Right cardiac atrium (tissue), 5 donors: ENCODE measurements at regions not wholly inside any gene's neighbourhood (a gene's known extent, or its start where the extent isn't known, plus 50 kb on each side); places are given as distances from the start of the nearest gene placed in this dataset.

Experiments used
- ATAC-seq, 2 donors: fragments of 200-7000 bp; cut with Tn5 transposase; one replicate each; pipeline versions ENCODE4 v1.8.0 to v1.9.1; 2020; ENCODE audit warnings: moderate library complexity in 2 of 2, mild to moderate bottlenecking in 1 of 2
- DNase-seq, 3 donors: peaks; one replicate each; pipeline ENCODE4 v3.0.0-alpha.2; 2020
- H3K27ac ChIP-seq: one replicate; pipeline ENCODE4 v1.5.1; 2013; ENCODE audit warnings: mild to moderate bottlenecking, low read length, control low read depth, moderate library complexity
- H3K27me3 ChIP-seq: one replicate; pipeline ENCODE4 v1.6.1; 2013; ENCODE audit not compliant: control insufficient read depth, insufficient read depth
- H3K4me1 ChIP-seq: one replicate; pipeline ENCODE4 v1.6.1; 2013; ENCODE audit warnings: low read length; ENCODE audit not compliant: control insufficient read depth, insufficient read depth
- H3K4me3 ChIP-seq: one replicate; pipeline ENCODE4 v1.5.1; 2013; ENCODE audit warnings: low read length, control low read depth
- H3K9me3 ChIP-seq: one replicate; pipeline ENCODE4 v1.6.1; 2013; ENCODE audit warnings: low read length; ENCODE audit not compliant: control insufficient read depth
- WGBS: extraction: QIAGEN DNeasy Blood & Tissue Kit; methylation state at CpG from one replicate; pipeline ENCODE4 v1.1.7; 2013; 5-methylcytosine and 5-hydroxymethylcytosine counted together
- intact Hi-C, 4 donors: fragments of 100-400 bp; cut with DNase I; formaldehyde crosslinking; loops; one replicate each; pipeline versions ENCODE4 v1.11.0 to v1.14.0; 2022 to 2023
- donor health status: healthy with polysubstance abuse.
- donor health status: DM: no; HTN: yes; CAD: no.
- donor health status: DM: no; HTN: no; CAD: no.
- donor health status: DM: no; HTN: yes; CAD: no; lungs with severe emphysema.
- donor health status: DM: yes; HTN: yes; CAD: no.

- 64% methylated on average over 12 of the region's 12 CpGs for WGBS
- intact Hi-C loops: no loop called here
- Histone ChIP-seq H3K4me3 (no peak overlapping the region), H3K27me3 (no peaks in the 10 kb centered on the region), H3K27ac (peak overlapping the region; percentile 30), H3K9me3 (no peaks in the 10 kb centered on the region), H3K4me1 (no peaks in the 10 kb centered on the region)
- DNase-seq (peak; percentile 52 to 78 (median 73)), ATAC-seq (peak; percentile 85 to 88)
Measured at GRCh38 chr1:115179397-115180079, 90.2 kb upstream of the TSPAN2 start.

- WGBS: 61% methylated on average over 1 of the region's 1 CpG
- Histone ChIP-seq H3K27ac (no peak overlapping the region), H3K9me3 (no peaks in the 10 kb centered on the region), H3K4me3 (no peak overlapping the region), H3K27me3 (no peaks in the 10 kb centered on the region), H3K4me1 (no peaks in the 10 kb centered on the region)
- ATAC-seq (no peak), DNase-seq (no peak)
- intact Hi-C loops: no loop called here
Measured at GRCh38 chr1:115176189-115176588, 86.9 kb upstream of the TSPAN2 start.

GRCh38 chr1:115175596-115175995 lies 86.3 kb upstream of the TSPAN2 start:
- Histone ChIP-seq H3K9me3 (no peaks in the 10 kb centered on the region), H3K4me3 (no peak overlapping the region), H3K27ac (no peak overlapping the region), H3K27me3 (no peaks in the 10 kb centered on the region), H3K4me1 (no peaks in the 10 kb centered on the region)
- intact Hi-C loops: no loop called here
- 49% methylated on average over 2 of the region's 2 CpGs for WGBS
- DNase-seq (no peak), ATAC-seq (no peak)

GRCh38 chr1:115173151-115173550 lies 83.8 kb upstream of the TSPAN2 start:
- H3K4me1 ChIP-seq: no peaks in the 10 kb centered on the region
- no peaks in the 10 kb centered on the region for H3K27me3 ChIP-seq
- intact Hi-C loops: no loop called here
- WGBS: 94% methylated on average over 1 of the region's 1 CpG
- no peak overlapping the region for H3K4me3 ChIP-seq
- H3K9me3 ChIP-seq: no peaks in the 10 kb centered on the region
- ATAC-seq (no peak), DNase-seq (no peak)
- no peak overlapping the region for H3K27ac ChIP-seq

GRCh38 chr1:115172270-115172669 lies 83.0 kb upstream of the TSPAN2 start:
- WGBS: 52% methylated on average over 2 of the region's 2 CpGs
- H3K4me3 ChIP-seq: no peak overlapping the region
- intact Hi-C loops: no loop called here
- H3K27me3 ChIP-seq: no peaks in the 10 kb centered on the region
- no peak for ATAC-seq
- no peaks in the 10 kb centered on the region for H3K9me3 ChIP-seq
- H3K4me1 ChIP-seq: no peaks in the 10 kb centered on the region
- no peak for DNase-seq
- H3K27ac ChIP-seq: no peak overlapping the region

- no peak for ATAC-seq
- H3K9me3 ChIP-seq: no peaks in the 10 kb centered on the region
- no peaks in the 10 kb centered on the region for H3K4me1 ChIP-seq
- no peak overlapping the region for H3K4me3 ChIP-seq
- intact Hi-C loops: no loop called here
- 93% methylated on average over 2 of the region's 2 CpGs for WGBS
- H3K27ac ChIP-seq: no peak overlapping the region
- no peaks in the 10 kb centered on the region for H3K27me3 ChIP-seq
- DNase-seq: no peak
Measured at GRCh38 chr1:115170961-115171392, 81.7 kb upstream of the TSPAN2 start.

GRCh38 chr1:115170377-115170776 lies 81.1 kb upstream of the TSPAN2 start:
- Histone ChIP-seq H3K27ac (no peak overlapping the region), H3K27me3 (no peaks in the 10 kb centered on the region), H3K4me3 (no peak overlapping the region), H3K4me1 (no peaks in the 10 kb centered on the region), H3K9me3 (no peaks in the 10 kb centered on the region)
- 38% methylated on average over 1 of the region's 1 CpG for WGBS
- intact Hi-C loops: no loop called here
- DNase-seq (no peak), ATAC-seq (no peak)

- no peaks in the 10 kb centered on the region for H3K4me1 ChIP-seq
- no peak overlapping the region for H3K4me3 ChIP-seq
- no peak overlapping the region for H3K27ac ChIP-seq
- 92% methylated on average over 4 of the region's 4 CpGs for WGBS
- no peaks in the 10 kb centered on the region for H3K9me3 ChIP-seq
- intact Hi-C loops: no loop called here
- ATAC-seq (no peak), DNase-seq (no peak)
- no peaks in the 10 kb centered on the region for H3K27me3 ChIP-seq
Measured at GRCh38 chr1:115168026-115168425, 78.7 kb upstream of the TSPAN2 start.

GRCh38 chr1:115166531-115167091 lies 77.3 kb upstream of the TSPAN2 start:
- H3K4me1 ChIP-seq: no peaks in the 10 kb centered on the region
- no peak for DNase-seq
- intact Hi-C loops: no loop called here
- H3K9me3 ChIP-seq: no peaks in the 10 kb centered on the region
- no peak overlapping the region for H3K27ac ChIP-seq
- no peaks in the 10 kb centered on the region for H3K27me3 ChIP-seq
- no peak for ATAC-seq
- H3K4me3 ChIP-seq: no peak overlapping the region

GRCh38 chr1:115165776-115166175 lies 76.5 kb upstream of the TSPAN2 start:
- Histone ChIP-seq H3K4me3 (no peak overlapping the region), H3K27me3 (no peaks in the 10 kb centered on the region), H3K9me3 (no peaks in the 10 kb centered on the region), H3K27ac (no peak overlapping the region), H3K4me1 (no peaks in the 10 kb centered on the region)
- no peak for ATAC-seq
- intact Hi-C loops: no loop called here
- no peak for DNase-seq

- Histone ChIP-seq H3K27ac (no peak overlapping the region), H3K9me3 (no peaks in the 10 kb centered on the region), H3K4me3 (no peak overlapping the region), H3K4me1 (no peaks in the 10 kb centered on the region), H3K27me3 (no peaks in the 10 kb centered on the region)
- WGBS: 88% methylated on average over 6 of the region's 6 CpGs
- DNase-seq: no peak
- no peak for ATAC-seq
- intact Hi-C loops: no loop called here
Measured at GRCh38 chr1:115164940-115165705, 75.8 kb upstream of the TSPAN2 start.
